GM19035 (cell line): ENCODE measurements at regions not wholly inside any gene's neighbourhood (a gene's known extent, or its start where the extent isn't known, plus 50 kb on each side); places are given as distances from the start of the nearest gene placed in this dataset.
"Not testable (repeated sequence)": the region's sequence is repeated elsewhere in the genome, so short reads cannot be mapped to it uniquely, and the experiment has no call there.

Experiments
- ATAC-seq: cut with Tn5 transposase; IDR thresholded peaks from one replicate; pipeline ENCODE4 v1.9.1; 2021; ENCODE audit not compliant: unreplicated experiment

- ATAC-seq, result no peak
Observed at GRCh38 chr3:8112587-8112986, 389.0 kb upstream of the LMCD1 start.

GRCh38 chr3:8113626-8114025, 388.0 kb upstream of the LMCD1 start:
- ATAC-seq, result no peak

GRCh38 chr3:8128686-8129085, 372.9 kb upstream of the LMCD1 start:
- no peak for ATAC-seq

- no peak for ATAC-seq
Observed at GRCh38 chr3:8136553-8136952, 365.1 kb upstream of the LMCD1 start.

GRCh38 chr3:8143186-8143585, 358.4 kb upstream of the LMCD1 start:
- no peak for ATAC-seq

- ATAC-seq, result no peak
Observed at GRCh38 chr3:8145661-8146060, 356.0 kb upstream of the LMCD1 start.

- no peak for ATAC-seq
Observed at GRCh38 chr3:8147711-8148110, 353.9 kb upstream of the LMCD1 start.

- ATAC-seq, result no peak
Observed at GRCh38 chr3:8152821-8153418, 348.7 kb upstream of the LMCD1 start.

GRCh38 chr3:8153800-8154199, 347.8 kb upstream of the LMCD1 start:
- no peak for ATAC-seq

- no peak for ATAC-seq
Observed at GRCh38 chr3:8154617-8155016, 347.0 kb upstream of the LMCD1 start.

- ATAC-seq, result no peak
Observed at GRCh38 chr3:8156138-8156537, 345.5 kb upstream of the LMCD1 start.

GRCh38 chr3:8156831-8157230, 344.8 kb upstream of the LMCD1 start:
- no peak for ATAC-seq

GRCh38 chr3:8157640-8158039, 344.0 kb upstream of the LMCD1 start:
- no peak for ATAC-seq

GRCh38 chr3:8164145-8164544, 337.5 kb upstream of the LMCD1 start:
- no peak for ATAC-seq

- ATAC-seq, result no peak
Observed at GRCh38 chr3:8166014-8166413, 335.6 kb upstream of the LMCD1 start.

GRCh38 chr3:8170971-8171508, 330.6 kb upstream of the LMCD1 start:
- ATAC-seq, result no peak

- ATAC-seq, result no peak
Observed at GRCh38 chr3:8173892-8174291, 327.7 kb upstream of the LMCD1 start.

GRCh38 chr3:8176759-8177483, 324.7 kb upstream of the LMCD1 start:
- ATAC-seq, result not testable (repeated sequence)

- ATAC-seq, result not testable (repeated sequence)
Observed at GRCh38 chr3:8178516-8178915, 323.1 kb upstream of the LMCD1 start.

- ATAC-seq, result no peak
Observed at GRCh38 chr3:8182904-8183303, 318.7 kb upstream of the LMCD1 start.

- ATAC-seq, result peak; percentile 85
Observed at GRCh38 chr3:8183627-8184026, 318.0 kb upstream of the LMCD1 start.

GRCh38 chr3:8186213-8186612, 315.4 kb upstream of the LMCD1 start:
- ATAC-seq, result no peak

- ATAC-seq, result no peak
Observed at GRCh38 chr3:8187996-8188395, 313.6 kb upstream of the LMCD1 start.
